Activated T-helper 17 cell treated with anti-CD3 and anti-CD28 coated beads, Interleukin-2, amount 50 U/mL, for 72 hours (primary cell): ENCODE measurements at regions not wholly inside any gene's neighbourhood (a gene's known extent, or its start where the extent isn't known, plus 50 kb on each side); places are given as distances from the start of the nearest gene placed in this dataset.
"Not testable (repeated sequence)": the region's sequence is repeated elsewhere in the genome, so short reads cannot be mapped to it uniquely, and the experiment has no call there.

ENCODE experiments used
- ATAC-seq: fragments of 150-1000 bp; cut with Tn5 transposase; replicated peaks from 2 replicates; pipeline ENCODE4 v1.10.0; 2021; ENCODE audit warnings: mild to moderate bottlenecking, moderate library complexity
- H3K27ac Mint-ChIP-seq: one replicate; pipeline ENCODE4 v1.8.0; 2022; ENCODE audit warnings: mixed read lengths
- H3K27me3 Mint-ChIP-seq: one replicate; pipeline ENCODE4 v1.8.0; 2022; ENCODE audit warnings: mixed read lengths
- H3K36me3 Mint-ChIP-seq: one replicate; pipeline ENCODE4 v1.8.0; 2022; ENCODE audit warnings: low read depth, mild to moderate bottlenecking, mixed read lengths
- H3K4me1 Mint-ChIP-seq: one replicate; pipeline ENCODE4 v1.8.0; 2022; ENCODE audit warnings: mixed read lengths
- H3K4me3 Mint-ChIP-seq: one replicate; pipeline ENCODE4 v1.8.0; 2022; ENCODE audit warnings: mild to moderate bottlenecking, mixed read lengths
- H3K9me3 Mint-ChIP-seq: one replicate; pipeline ENCODE4 v1.8.0; 2022; ENCODE audit warnings: mixed read lengths

DNA sequence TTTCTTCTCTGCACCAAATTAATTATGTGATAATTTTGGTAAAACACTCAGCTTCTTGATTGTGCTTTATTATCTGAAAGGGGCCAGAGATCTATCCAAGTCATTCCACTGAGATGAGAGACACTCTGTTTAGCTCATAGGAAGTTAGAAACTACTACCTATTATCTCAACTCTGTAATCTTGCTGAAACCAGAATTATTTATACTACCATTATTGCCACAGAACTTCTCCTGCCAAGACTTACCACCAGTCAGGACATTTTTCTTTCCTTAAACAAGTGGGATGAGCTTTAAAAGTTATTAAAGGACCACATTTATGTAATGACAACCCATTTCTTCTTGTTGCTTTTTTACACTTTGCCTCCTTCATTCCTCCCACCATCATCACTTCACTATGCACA lies 855.6 kb upstream of the PIK3C3 start:
- Mint-ChIP-seq H3K27me3 (no peaks in the 10 kb centered on the region), H3K9me3 (peaks cover 18% of the 10 kb centered on the region), H3K36me3 (no peaks in the 10 kb centered on the region), H3K4me1 (no peaks in the 10 kb centered on the region), H3K4me3 (no peak overlapping the region), H3K27ac (no peak overlapping the region)
- ATAC-seq, result no peak

DNA sequence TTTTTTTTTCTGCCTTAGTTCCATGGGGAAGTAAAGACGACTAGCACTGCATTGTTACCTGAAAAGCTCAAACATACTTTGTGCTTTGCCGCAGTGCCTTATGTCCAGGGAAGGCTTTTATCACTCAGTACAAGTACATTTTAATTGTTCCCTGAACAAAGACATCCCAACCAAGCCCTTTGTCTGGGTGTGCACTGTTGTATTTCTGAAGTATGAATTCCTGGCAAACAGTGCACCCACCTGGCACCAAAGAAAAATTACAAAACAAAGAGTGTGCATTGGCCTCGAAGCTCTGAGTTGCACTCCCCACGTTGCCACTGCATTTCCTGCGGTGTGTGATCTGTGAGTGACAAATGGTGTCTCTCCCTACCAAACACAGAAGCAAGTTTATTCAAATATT lies 858.5 kb upstream of the PIK3C3 start:
- no peak overlapping the region for H3K27ac Mint-ChIP-seq
- no peak for ATAC-seq
- H3K36me3 Mint-ChIP-seq, result no peaks in the 10 kb centered on the region
- peaks cover 18% of the 10 kb centered on the region for H3K9me3 Mint-ChIP-seq
- H3K27me3 Mint-ChIP-seq, result no peaks in the 10 kb centered on the region
- H3K4me3 Mint-ChIP-seq, result no peak overlapping the region
- no peaks in the 10 kb centered on the region for H3K4me1 Mint-ChIP-seq

DNA sequence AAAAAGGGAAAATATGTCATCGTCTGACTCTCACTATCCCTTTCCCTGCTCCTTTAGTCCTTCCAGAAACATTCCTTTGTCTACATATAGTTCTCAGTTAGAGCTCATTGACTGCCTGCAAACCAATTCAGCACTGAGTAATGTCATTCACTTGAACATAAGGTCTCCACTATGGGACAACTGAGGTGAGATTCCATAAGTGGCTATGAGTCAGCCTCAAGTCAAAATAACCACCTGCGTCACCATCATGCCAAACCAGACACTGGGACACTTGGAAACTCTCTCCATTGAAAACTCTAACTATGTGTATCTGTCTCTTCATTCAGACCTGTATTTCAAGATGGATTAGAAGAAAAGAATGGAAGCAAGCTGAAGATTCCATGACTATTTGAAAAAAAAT lies 878.0 kb upstream of the PIK3C3 start:
- no peaks in the 10 kb centered on the region for H3K36me3 Mint-ChIP-seq
- H3K27me3 Mint-ChIP-seq, result no peaks in the 10 kb centered on the region
- no peak overlapping the region for H3K4me3 Mint-ChIP-seq
- ATAC-seq, result no peak
- no peaks in the 10 kb centered on the region for H3K4me1 Mint-ChIP-seq
- no peak overlapping the region for H3K27ac Mint-ChIP-seq
- peaks cover 24% of the 10 kb centered on the region for H3K9me3 Mint-ChIP-seq

DNA sequence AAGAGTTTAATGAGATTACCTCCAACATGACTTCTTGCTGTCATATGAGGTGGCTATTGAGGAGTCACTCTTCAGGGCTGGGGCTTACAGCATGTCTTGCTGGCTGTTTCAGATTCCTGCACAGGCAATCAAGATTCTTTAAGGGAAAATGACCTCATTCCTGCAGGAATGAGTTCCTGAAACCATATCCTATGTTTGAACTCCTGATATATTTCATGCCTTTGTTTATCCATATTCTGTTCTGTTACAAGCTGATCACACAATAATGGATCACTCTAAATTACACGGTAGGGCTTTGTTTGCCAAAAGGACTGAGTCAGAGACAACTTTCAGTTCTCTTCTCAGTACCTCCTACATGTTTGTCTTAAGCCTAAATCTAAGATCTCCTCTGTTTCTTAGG lies 879.8 kb upstream of the PIK3C3 start:
- ATAC-seq, result no peak
- Mint-ChIP-seq H3K9me3 (peaks cover 19% of the 10 kb centered on the region), H3K4me3 (no peak overlapping the region), H3K27me3 (no peaks in the 10 kb centered on the region), H3K4me1 (no peaks in the 10 kb centered on the region), H3K27ac (no peak overlapping the region), H3K36me3 (no peaks in the 10 kb centered on the region)

DNA sequence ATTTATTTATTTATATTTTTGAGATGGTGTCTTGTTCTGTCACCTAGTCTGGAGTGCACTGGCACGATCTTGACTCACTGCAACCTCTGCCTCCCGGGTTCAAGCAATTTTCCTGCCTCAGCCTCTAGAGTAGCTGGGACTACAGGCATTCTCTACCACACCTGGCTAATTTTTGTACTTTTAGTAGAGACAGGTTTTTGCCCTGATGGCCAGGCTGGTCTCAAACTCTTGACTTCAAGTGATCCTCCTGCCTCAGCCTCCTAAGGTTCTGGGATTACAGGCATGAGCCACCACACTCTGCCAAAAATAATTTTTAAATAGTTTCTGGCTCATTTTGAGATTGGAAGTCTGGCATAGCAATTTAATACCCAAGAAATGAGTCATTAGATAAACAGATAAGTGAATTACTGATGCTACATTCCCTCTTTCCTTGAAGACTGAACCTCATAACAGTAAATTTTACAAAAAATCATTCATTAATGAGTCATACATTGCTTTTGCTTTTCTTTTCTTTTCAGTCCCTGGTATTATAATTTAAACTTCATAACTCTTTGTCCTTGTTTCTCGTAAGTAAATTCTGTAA lies 881.6 kb upstream of the PIK3C3 start:
- Mint-ChIP-seq H3K9me3 (peaks cover 21% of the 10 kb centered on the region), H3K4me1 (no peaks in the 10 kb centered on the region), H3K4me3 (no peak overlapping the region), H3K27me3 (no peaks in the 10 kb centered on the region), H3K27ac (no peak overlapping the region), H3K36me3 (no peaks in the 10 kb centered on the region)
- ATAC-seq, result no peak

DNA sequence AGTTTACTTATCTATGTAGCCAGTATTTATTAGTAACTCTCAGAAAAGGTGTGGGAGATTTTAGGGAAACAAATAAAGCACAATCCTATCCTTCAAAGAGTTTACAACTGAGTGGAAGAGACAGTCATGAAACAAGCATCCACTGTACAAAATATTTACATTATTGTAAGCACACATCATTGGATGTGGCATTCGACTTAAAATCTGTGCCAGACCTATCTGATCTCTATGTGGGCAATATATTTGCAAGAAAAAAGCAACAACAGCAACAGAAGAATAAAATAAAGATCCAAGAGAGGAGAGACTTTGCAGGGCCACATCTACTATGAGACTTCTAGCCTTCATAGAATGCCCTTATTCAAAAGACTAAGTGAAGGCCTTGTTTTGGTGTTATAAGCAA lies 882.1 kb upstream of the PIK3C3 start:
- Mint-ChIP-seq H3K4me3 (no peak overlapping the region), H3K9me3 (peaks cover 21% of the 10 kb centered on the region), H3K27ac (no peak overlapping the region), H3K27me3 (no peaks in the 10 kb centered on the region), H3K36me3 (no peaks in the 10 kb centered on the region), H3K4me1 (no peaks in the 10 kb centered on the region)
- no peak for ATAC-seq

- ATAC-seq, result no peak
These were observed 883.2 kb upstream of the PIK3C3 start for GRCh38 chr18:41071826-41072225.

DNA sequence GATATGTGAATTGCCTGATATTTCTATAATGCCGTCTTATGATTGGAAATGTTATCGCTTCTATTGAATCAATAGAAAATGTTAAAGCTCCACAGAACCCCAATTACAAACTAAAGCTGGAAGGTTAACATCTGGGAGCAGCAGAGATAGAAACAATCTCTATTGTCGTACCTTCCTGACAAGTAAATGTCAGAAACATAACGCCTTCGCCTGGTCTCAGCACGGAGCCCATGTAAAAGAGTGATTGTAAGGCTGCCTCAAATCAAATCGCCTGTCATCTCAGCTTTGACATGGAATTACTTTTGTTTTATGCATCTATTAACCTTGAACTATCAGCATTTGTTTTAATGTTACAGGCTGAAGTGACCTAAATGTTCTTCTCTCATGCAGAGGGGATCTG lies 885.9 kb upstream of the PIK3C3 start:
- no peak for ATAC-seq
- no peaks in the 10 kb centered on the region for H3K36me3 Mint-ChIP-seq
- no peaks in the 10 kb centered on the region for H3K4me1 Mint-ChIP-seq
- no peak overlapping the region for H3K27ac Mint-ChIP-seq
- H3K4me3 Mint-ChIP-seq, result no peak overlapping the region
- peaks cover 8% of the 10 kb centered on the region for H3K9me3 Mint-ChIP-seq
- H3K27me3 Mint-ChIP-seq, result no peaks in the 10 kb centered on the region

More at GRCh38 chr18:41071826-41072225, 883.2 kb upstream of the PIK3C3 start:
- H3K4me3 Mint-ChIP-seq, result no peak overlapping the region
- no peaks in the 10 kb centered on the region for H3K4me1 Mint-ChIP-seq
- H3K27ac Mint-ChIP-seq, result no peak overlapping the region
- H3K27me3 Mint-ChIP-seq, result no peaks in the 10 kb centered on the region
- no peaks in the 10 kb centered on the region for H3K36me3 Mint-ChIP-seq
- H3K9me3 Mint-ChIP-seq, result peaks cover 21% of the 10 kb centered on the region

GRCh38 chr18:41064916-41065315 lies 890.1 kb upstream of the PIK3C3 start:
- Mint-ChIP-seq H3K4me3 (no peak overlapping the region), H3K27ac (no peak overlapping the region), H3K27me3 (no peaks in the 10 kb centered on the region), H3K9me3 (peaks cover 13% of the 10 kb centered on the region), H3K4me1 (no peaks in the 10 kb centered on the region), H3K36me3 (no peaks in the 10 kb centered on the region)
- no peak for ATAC-seq

DNA sequence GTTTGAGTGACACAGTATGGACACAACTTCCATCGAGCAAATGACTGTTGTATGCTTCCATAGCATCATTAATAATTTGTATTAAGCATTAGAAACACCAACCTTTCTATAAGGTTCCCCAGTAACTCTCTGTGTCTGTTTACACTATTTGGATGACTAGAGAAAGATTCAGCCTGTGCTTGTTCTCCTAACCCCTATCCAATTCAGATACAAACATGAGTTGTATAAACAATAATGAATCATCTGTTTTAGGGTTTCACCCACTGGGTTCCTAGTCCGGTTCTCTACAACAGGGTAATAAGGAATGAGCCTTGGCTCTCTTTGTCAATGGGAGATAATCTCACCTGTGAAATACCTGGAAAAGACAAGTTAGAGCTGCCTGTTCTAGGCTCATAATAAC lies 894.1 kb upstream of the PIK3C3 start:
- no peak overlapping the region for H3K4me3 Mint-ChIP-seq
- no peak overlapping the region for H3K27ac Mint-ChIP-seq
- peaks cover 21% of the 10 kb centered on the region for H3K9me3 Mint-ChIP-seq
- H3K27me3 Mint-ChIP-seq, result no peaks in the 10 kb centered on the region
- H3K36me3 Mint-ChIP-seq, result no peaks in the 10 kb centered on the region
- no peaks in the 10 kb centered on the region for H3K4me1 Mint-ChIP-seq
- no peak for ATAC-seq

GRCh38 chr18:41059126-41059415 lies 896.0 kb upstream of the PIK3C3 start:
- Mint-ChIP-seq H3K27ac (no peak overlapping the region), H3K36me3 (no peaks in the 10 kb centered on the region), H3K9me3 (peaks cover 21% of the 10 kb centered on the region), H3K4me1 (no peaks in the 10 kb centered on the region), H3K4me3 (no peak overlapping the region), H3K27me3 (no peaks in the 10 kb centered on the region)
- no peak for ATAC-seq

- Mint-ChIP-seq H3K9me3 (peaks cover 22% of the 10 kb centered on the region), H3K36me3 (no peaks in the 10 kb centered on the region), H3K4me3 (no peak overlapping the region), H3K27me3 (no peaks in the 10 kb centered on the region), H3K4me1 (no peaks in the 10 kb centered on the region), H3K27ac (no peak overlapping the region)
- no peak for ATAC-seq
These were observed 896.5 kb upstream of the PIK3C3 start for GRCh38 chr18:41058351-41059125.

GRCh38 chr18:41052625-41053024 lies 902.4 kb upstream of the PIK3C3 start:
- H3K9me3 Mint-ChIP-seq, result peaks cover 6% of the 10 kb centered on the region
- H3K27me3 Mint-ChIP-seq, result no peaks in the 10 kb centered on the region
- H3K27ac Mint-ChIP-seq, result no peak overlapping the region
- no peak for ATAC-seq
- no peak overlapping the region for H3K4me3 Mint-ChIP-seq
- no peaks in the 10 kb centered on the region for H3K4me1 Mint-ChIP-seq
- H3K36me3 Mint-ChIP-seq, result no peaks in the 10 kb centered on the region

- ATAC-seq, H3K27me3 Mint-ChIP-seq, H3K4me1 Mint-ChIP-seq: not testable (repeated sequence)
These were observed 908.8 kb upstream of the PIK3C3 start for GRCh38 chr18:41046250-41046649.

GRCh38 chr18:41043876-41044275 lies 911.2 kb upstream of the PIK3C3 start:
- Mint-ChIP-seq H3K4me3 (no peak overlapping the region), H3K27me3 (no peaks in the 10 kb centered on the region), H3K4me1 (no peaks in the 10 kb centered on the region), H3K36me3 (no peaks in the 10 kb centered on the region), H3K9me3 (peaks cover 8% of the 10 kb centered on the region), H3K27ac (no peak overlapping the region)
- ATAC-seq, result no peak

More at GRCh38 chr18:41046250-41046649, 908.8 kb upstream of the PIK3C3 start:
- H3K36me3 Mint-ChIP-seq, H3K4me3 Mint-ChIP-seq, H3K9me3 Mint-ChIP-seq, H3K27ac Mint-ChIP-seq: not testable (repeated sequence)

- Mint-ChIP-seq H3K36me3 (no peaks in the 10 kb centered on the region), H3K27me3 (no peaks in the 10 kb centered on the region), H3K27ac (no peak overlapping the region), H3K4me3 (no peak overlapping the region), H3K4me1 (no peaks in the 10 kb centered on the region), H3K9me3 (peaks cover 9% of the 10 kb centered on the region)
- ATAC-seq, result no peak
These were observed 912.2 kb upstream of the PIK3C3 start for GRCh38 chr18:41042866-41043265.
